A673 (cell line): ENCODE measurements at regions not wholly inside any gene's neighbourhood (a gene's known extent, or its start where the extent isn't known, plus 50 kb on each side); places are given as distances from the start of the nearest gene placed in this dataset.

Experiments
- BruUV-seq: library from RNA; stranded (reverse); fragments of 400-500 nt; replicated peaks from 2 replicates; lab custom pipeline; 2021; lab: Mats Ljungman, UMichigan
- CTCF ChIA-PET: fragments of 300-600 bp; sonication (Branson Sonifier 250); formaldehyde crosslinking; loops from one replicate; lab custom pipeline; 2022; ENCODE audit warnings: antibody characterized with exemption; lab: Charles Lee
- POLR2A ChIA-PET: fragments of 300-600 bp; sonication (Branson Sonifier 250); formaldehyde crosslinking; loops from one replicate; lab custom pipeline; 2022; ENCODE audit warnings: antibody characterized with exemption; ENCODE audit not compliant: low non-redundant PET; lab: Charles Lee
- DNase-seq: peaks from one replicate; pipeline ENCODE4 v3.0.0-alpha.2; 2015; ENCODE audit warnings: low spot score
- H3K27ac ChIP-seq: fragments of 200-600 bp; sonication (generic); 2 replicates; pipeline ENCODE4 v1.5.1; 2016; ENCODE audit warnings: mixed run types, low read depth, mild to moderate bottlenecking, mixed read lengths, antibody characterized with exemption, low read length; ENCODE audit not compliant: poor library complexity, severe bottlenecking
- H3K27me3 ChIP-seq: fragments of 200-600 bp; sonication (generic); replicated peaks from 2 replicates; pipeline ENCODE4 v1.6.1; 2017; ENCODE audit warnings: mixed run types, low read depth, mild to moderate bottlenecking, mixed read lengths, antibody characterized with exemption, low read length; ENCODE audit not compliant: insufficient read depth, poor library complexity
- H3K36me3 ChIP-seq: fragments of 200-600 bp; sonication (generic); 2 replicates; pipeline ENCODE4 v1.6.1; 2016; ENCODE audit warnings: mixed run types, mild to moderate bottlenecking, mixed read lengths, antibody characterized with exemption, low read length; ENCODE audit not compliant: insufficient read depth, poor library complexity, severe bottlenecking
- H3K4me1 ChIP-seq: fragments of 200-600 bp; sonication (generic); 2 replicates; pipeline ENCODE4 v1.6.1; 2017; ENCODE audit warnings: mixed run types, mild to moderate bottlenecking, mixed read lengths, antibody characterized with exemption, low read length; ENCODE audit not compliant: insufficient read depth, poor library complexity, severe bottlenecking
- H3K4me3 ChIP-seq: fragments of 200-600 bp; sonication (generic); 2 replicates; pipeline ENCODE4 v1.5.1; 2016; ENCODE audit warnings: low read depth, mixed run types, mild to moderate bottlenecking, mixed read lengths, low read length; ENCODE audit not compliant: poor library complexity, severe bottlenecking
- H3K9me3 ChIP-seq: fragments of 200-600 bp; sonication (generic); 2 replicates; pipeline ENCODE4 v1.6.1; 2016; ENCODE audit warnings: mixed run types, low read depth, mild to moderate bottlenecking, mixed read lengths, antibody characterized with exemption, low read length; ENCODE audit not compliant: poor library complexity, severe bottlenecking
- CTCF ChIP-seq: fragments of 300-800, 200-600 bp; sonication (generic); conservative IDR thresholded peaks from 2 replicates; pipeline ENCODE4 v1.5.1; 2017; ENCODE audit warnings: low read depth, mild to moderate bottlenecking, antibody characterized with exemption, low read length, moderate library complexity, mixed read lengths
- EZH2 ChIP-seq: fragments of 200-600 bp; sonication (generic); IDR thresholded peaks from 2 replicates; pipeline ENCODE4 v1.6.1; 2017; ENCODE audit warnings: borderline replicate concordance, low read depth, mild to moderate bottlenecking, mixed read lengths, antibody characterized with exemption, low read length; ENCODE audit not compliant: poor library complexity, severe bottlenecking
- intact Hi-C: fragments of 100-400 bp; cut with micrococcal nuclease; formaldehyde crosslinking; loops from one replicate; pipeline ENCODE4 v1.10.0; 2022; ENCODE audit not compliant: unreplicated experiment

DNA sequence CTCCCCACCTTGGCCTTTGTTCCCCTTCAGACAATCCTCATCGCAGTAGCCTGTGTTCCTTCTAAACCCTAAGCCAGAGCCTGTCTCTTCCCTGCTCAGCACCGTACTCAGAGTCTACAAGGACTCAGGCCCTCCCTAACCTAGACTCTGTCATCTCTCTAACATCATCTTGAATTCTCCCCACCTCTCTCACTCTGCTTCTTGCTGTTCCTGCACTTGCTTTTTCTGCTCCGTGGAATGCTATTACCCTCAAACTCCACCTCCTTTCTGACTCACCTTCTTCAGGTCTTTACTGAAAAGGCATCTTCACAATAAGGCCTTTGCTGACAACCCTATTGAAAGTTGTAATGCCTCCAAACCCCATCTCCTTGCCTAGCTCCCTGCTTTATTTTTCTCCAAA, 141.0 kb downstream of the DKK1 start:
- DNase-seq = no peak
- no TSS peak for BruUV-seq
- TF ChIP-seq CTCF (no peak), EZH2 (no peak)
- peaks cover 8% of the 10 kb centered on the region for H3K9me3 ChIP-seq
- no peak overlapping the region for H3K27ac ChIP-seq
- ChIA-PET CTCF (no interaction called here), POLR2A (no interaction called here)
- intact Hi-C loops = no loop called here
- H3K27me3 ChIP-seq = peaks cover 13% of the 10 kb centered on the region
- H3K4me3 ChIP-seq = no peak overlapping the region
- no peaks in the 10 kb centered on the region for H3K4me1 ChIP-seq
- H3K36me3 ChIP-seq = no peaks in the 10 kb centered on the region

DNA sequence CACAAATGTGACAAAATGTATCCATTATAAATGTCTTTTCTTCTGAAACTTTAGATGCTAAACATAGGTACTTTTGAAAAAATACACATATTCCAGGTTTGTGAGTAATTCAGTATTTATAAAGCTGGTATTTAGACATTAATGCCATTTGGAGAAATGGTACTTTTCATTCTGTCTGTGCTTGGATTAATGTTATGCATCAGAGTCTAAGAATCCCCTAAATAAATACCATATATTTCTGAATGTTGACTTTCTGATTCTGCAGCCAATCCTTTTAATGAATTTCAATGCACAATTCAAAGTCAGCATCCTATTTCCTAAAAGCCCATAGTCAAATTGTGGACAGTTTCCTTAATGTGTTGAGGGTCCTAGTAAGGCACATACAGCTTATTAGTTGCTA, 145.0 kb downstream of the DKK1 start:
- no peaks in the 10 kb centered on the region for H3K4me1 ChIP-seq
- H3K27ac ChIP-seq = no peak overlapping the region
- intact Hi-C loops = no loop called here
- H3K9me3 ChIP-seq = peaks cover 8% of the 10 kb centered on the region
- no peak overlapping the region for H3K4me3 ChIP-seq
- H3K27me3 ChIP-seq = no peaks in the 10 kb centered on the region
- POLR2A ChIA-PET = no interaction called here
- no peaks in the 10 kb centered on the region for H3K36me3 ChIP-seq
- BruUV-seq = no TSS peak
- CTCF ChIA-PET = no interaction called here
- DNase-seq = no peak
- TF ChIP-seq EZH2 (no peak), CTCF (no peak)

- Histone ChIP-seq H3K4me1 (no peaks in the 10 kb centered on the region), H3K27ac (no peak overlapping the region), H3K27me3 (no peaks in the 10 kb centered on the region), H3K36me3 (no peaks in the 10 kb centered on the region), H3K4me3 (no peak overlapping the region), H3K9me3 (no peaks in the 10 kb centered on the region)
- ChIA-PET POLR2A (no interaction called here), CTCF (no interaction called here)
- DNase-seq = no peak
- BruUV-seq = no TSS peak
- no peak for TF ChIP-seq EZH2
- no peak for TF ChIP-seq CTCF
- intact Hi-C loops = no loop called here
Observed at GRCh38 chr10:52463826-52464225, 149.7 kb downstream of the DKK1 start.
